ENCODE measurements at regions not wholly inside any gene's neighbourhood (a gene's known extent, or its start where the extent isn't known, plus 50 kb on each side); places are given as distances from the start of the nearest gene placed in this dataset.

DNA sequence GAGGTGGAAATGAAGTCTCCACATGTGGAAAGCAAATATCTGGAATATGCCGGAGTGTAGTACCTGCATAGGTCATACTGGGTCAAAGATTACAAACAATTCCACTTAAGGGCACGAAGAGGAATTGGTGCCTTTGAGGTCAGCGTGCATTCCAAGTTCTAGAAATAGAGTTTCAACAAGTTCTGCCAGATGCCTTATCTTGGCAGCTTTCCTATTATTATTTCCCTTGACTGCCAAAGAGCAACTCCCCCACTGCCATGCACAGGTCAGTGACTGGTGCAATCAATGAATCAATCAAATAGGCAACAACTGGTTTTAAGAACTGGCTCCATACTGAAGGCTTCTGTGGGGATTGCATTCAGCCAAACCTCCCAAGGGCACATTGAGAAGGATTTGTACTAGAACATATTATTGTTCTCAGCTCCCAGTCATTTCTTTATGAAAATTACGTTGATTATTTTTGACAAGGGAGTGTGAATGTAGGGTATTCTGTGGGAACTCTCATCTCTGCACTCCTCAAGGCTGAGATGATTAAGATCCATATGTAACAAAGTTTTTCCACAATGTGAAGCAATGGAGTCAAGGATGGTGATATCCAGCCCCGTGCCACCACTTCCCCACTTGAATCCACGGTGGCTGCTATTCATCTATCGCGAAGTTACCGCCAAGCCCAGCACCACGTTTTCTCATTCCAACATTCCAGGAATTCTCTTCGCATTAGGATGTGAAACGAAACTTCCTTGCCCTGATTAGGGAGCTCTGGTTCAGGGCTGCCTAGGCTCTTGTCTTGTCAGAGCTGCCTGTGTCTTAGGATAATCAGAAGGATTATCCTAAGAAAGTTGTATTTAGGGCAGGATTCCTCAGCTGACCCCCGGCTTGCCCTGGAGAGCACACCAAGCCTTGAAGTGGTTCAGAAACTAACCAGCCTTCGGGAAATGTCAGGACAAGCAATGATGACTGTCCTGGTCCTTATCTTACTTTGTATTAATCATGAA lies 115.1 kb upstream of the PCED1B start:
- Mint-ChIP-seq H3K4me3 (no peak overlapping the region), H3K9me3 (no peaks in the 10 kb centered on the region), H3K27me3 (ENCODE audit: low read depth in 2 of 2) (peaks cover 22 to 35% of the 10 kb centered on the region in 2 donors), H3K36me3 (no peaks in the 10 kb centered on the region), H3K27ac (no peak overlapping the region), H3K4me1 (no peaks in the 10 kb centered on the region)
- TF ChIP-seq, protein P1, sequence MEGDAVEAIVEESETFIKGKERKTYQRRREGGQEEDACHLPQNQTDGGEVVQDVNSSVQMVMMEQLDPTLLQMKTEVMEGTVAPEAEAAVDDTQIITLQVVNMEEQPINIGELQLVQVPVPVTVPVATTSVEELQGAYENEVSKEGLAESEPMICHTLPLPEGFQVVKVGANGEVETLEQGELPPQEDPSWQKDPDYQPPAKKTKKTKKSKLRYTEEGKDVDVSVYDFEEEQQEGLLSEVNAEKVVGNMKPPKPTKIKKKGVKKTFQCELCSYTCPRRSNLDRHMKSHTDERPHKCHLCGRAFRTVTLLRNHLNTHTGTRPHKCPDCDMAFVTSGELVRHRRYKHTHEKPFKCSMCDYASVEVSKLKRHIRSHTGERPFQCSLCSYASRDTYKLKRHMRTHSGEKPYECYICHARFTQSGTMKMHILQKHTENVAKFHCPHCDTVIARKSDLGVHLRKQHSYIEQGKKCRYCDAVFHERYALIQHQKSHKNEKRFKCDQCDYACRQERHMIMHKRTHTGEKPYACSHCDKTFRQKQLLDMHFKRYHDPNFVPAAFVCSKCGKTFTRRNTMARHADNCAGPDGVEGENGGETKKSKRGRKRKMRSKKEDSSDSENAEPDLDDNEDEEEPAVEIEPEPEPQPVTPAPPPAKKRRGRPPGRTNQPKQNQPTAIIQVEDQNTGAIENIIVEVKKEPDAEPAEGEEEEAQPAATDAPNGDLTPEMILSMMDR (IDR thresholded peaks at IDR 0.05) = no peak
- H3K9me3 ChIP-seq (ENCODE audit: control insufficient read depth, insufficient read depth, low read length) = no peaks in the 10 kb centered on the region
- no peaks in the 10 kb centered on the region for H3K27me3 ChIP-seq (ENCODE audit: control insufficient read depth, insufficient read depth, low read length)
- H3K36me3 ChIP-seq (ENCODE audit: control insufficient read depth, insufficient read depth, low read length) = no peaks in the 10 kb centered on the region
- no peaks in the 10 kb centered on the region for H3K4me1 ChIP-seq (ENCODE audit: control insufficient read depth, insufficient read depth, low read length)
- no peak overlapping the region for H3K4me3 ChIP-seq (ENCODE audit: low read length)
- ATAC-seq (no peak), DNase-seq (no peak)
- intact Hi-C loops (cut with micrococcal nuclease) = no loop called here
- no peak overlapping the region for H3K27ac ChIP-seq (ENCODE audit: low read length)
- WGBS (ENCODE audit: insufficient coverage) = 74% methylated on average over 14 of the region's 14 CpGs

DNA sequence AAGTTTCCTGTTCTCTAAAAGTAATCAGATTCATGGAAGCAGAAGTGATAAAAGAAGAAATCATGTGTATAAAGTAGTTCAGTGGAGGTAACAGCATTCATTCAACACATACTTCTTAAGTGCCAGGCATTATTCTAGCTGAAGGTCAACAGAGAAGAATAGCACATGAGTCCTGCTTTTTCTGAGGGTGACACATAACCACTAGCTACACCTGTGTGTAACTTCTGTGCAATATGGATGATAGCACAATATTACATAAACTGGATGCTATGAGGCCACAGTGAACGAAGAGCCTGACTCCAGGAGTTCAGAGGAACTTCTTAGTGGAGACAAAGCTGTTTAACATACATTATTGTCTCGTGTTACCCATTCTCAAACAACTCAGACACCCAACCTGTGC lies 114.3 kb upstream of the PCED1B start:
- intact Hi-C loops (cut with micrococcal nuclease) = no loop called here
- no peaks in the 10 kb centered on the region for H3K4me1 ChIP-seq (ENCODE audit: control insufficient read depth, insufficient read depth, low read length)
- H3K9me3 ChIP-seq (ENCODE audit: control insufficient read depth, insufficient read depth, low read length) = no peaks in the 10 kb centered on the region
- no peaks in the 10 kb centered on the region for H3K27me3 ChIP-seq (ENCODE audit: control insufficient read depth, insufficient read depth, low read length)
- TF ChIP-seq, protein P1 (IDR thresholded peaks at IDR 0.05) = no peak
- no peaks in the 10 kb centered on the region for H3K36me3 Mint-ChIP-seq
- H3K4me3 Mint-ChIP-seq = no peak overlapping the region
- 50% methylated on average over 1 of the region's 2 CpGs for WGBS (ENCODE audit: insufficient coverage)
- no peak overlapping the region for H3K4me3 ChIP-seq (ENCODE audit: low read length)
- H3K36me3 ChIP-seq (ENCODE audit: control insufficient read depth, insufficient read depth, low read length) = no peaks in the 10 kb centered on the region
- H3K27ac ChIP-seq (ENCODE audit: low read length) = no peak overlapping the region
- no peak overlapping the region for H3K27ac Mint-ChIP-seq
- DNase-seq (no peak), ATAC-seq (no peak)
- H3K9me3 Mint-ChIP-seq = no peaks in the 10 kb centered on the region
- no peaks in the 10 kb centered on the region for H3K4me1 Mint-ChIP-seq
- peaks cover 18 to 31% of the 10 kb centered on the region in 2 donors for H3K27me3 Mint-ChIP-seq (ENCODE audit: low read depth in 2 of 2)

DNA sequence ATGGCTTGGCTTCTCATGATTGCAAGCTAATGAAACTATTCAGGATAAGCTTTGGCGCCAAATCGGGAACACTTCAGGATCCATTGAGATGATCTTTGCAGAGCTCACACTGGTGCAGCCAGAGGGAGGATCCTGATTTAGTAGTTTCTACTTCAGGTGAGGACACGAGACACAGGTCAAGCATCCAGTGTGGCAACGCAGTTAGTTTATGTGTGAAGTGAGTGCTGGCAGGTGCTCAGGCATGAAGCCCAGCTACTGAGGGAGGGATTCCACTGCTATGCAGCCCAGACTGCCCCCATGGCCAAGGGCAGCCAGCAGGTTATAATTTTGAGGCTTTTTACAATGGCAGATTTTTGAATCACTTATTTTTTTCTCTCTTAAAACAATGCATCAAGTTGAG lies 113.5 kb upstream of the PCED1B start:
- ATAC-seq (no peak), DNase-seq (no peak)
- no peaks in the 10 kb centered on the region for H3K4me1 Mint-ChIP-seq
- 77% methylated on average over 4 of the region's 4 CpGs for WGBS (ENCODE audit: insufficient coverage)
- no peaks in the 10 kb centered on the region for H3K9me3 ChIP-seq (ENCODE audit: control insufficient read depth, insufficient read depth, low read length)
- no peaks in the 10 kb centered on the region for H3K36me3 ChIP-seq (ENCODE audit: control insufficient read depth, insufficient read depth, low read length)
- H3K4me3 ChIP-seq (ENCODE audit: low read length) = no peak overlapping the region
- peaks cover 18 to 29% of the 10 kb centered on the region in 2 donors for H3K27me3 Mint-ChIP-seq (ENCODE audit: low read depth in 2 of 2)
- no peak overlapping the region for H3K27ac Mint-ChIP-seq
- no peaks in the 10 kb centered on the region for H3K27me3 ChIP-seq (ENCODE audit: control insufficient read depth, insufficient read depth, low read length)
- no peak overlapping the region for H3K27ac ChIP-seq (ENCODE audit: low read length)
- TF ChIP-seq, protein P1 (IDR thresholded peaks at IDR 0.05) = no peak
- no peaks in the 10 kb centered on the region for H3K9me3 Mint-ChIP-seq
- H3K36me3 Mint-ChIP-seq = no peaks in the 10 kb centered on the region
- intact Hi-C loops (cut with micrococcal nuclease) = no loop called here
- no peaks in the 10 kb centered on the region for H3K4me1 ChIP-seq (ENCODE audit: control insufficient read depth, insufficient read depth, low read length)
- no peak overlapping the region for H3K4me3 Mint-ChIP-seq

Measured in natural killer cell (primary cell).